GM12878 (cell line): ENCODE measurements at regions not wholly inside any gene's neighbourhood (a gene's known extent, or its start where the extent isn't known, plus 50 kb on each side); places are given as distances from the start of the nearest gene placed in this dataset.

ENCODE experiments used
- ATAC-seq: fragments of 200-7000 bp; cut with Tn5 transposase; 3 replicates; pipeline ENCODE4 v1.9.1; 2020; ENCODE audit warnings: mild to moderate bottlenecking, moderate library complexity
- BruUV-seq: library from RNA; stranded (reverse); fragments of 400-500 nt; replicated peaks from 2 replicates; lab custom pipeline; 2021; lab: Mats Ljungman, UMichigan
- CTCF ChIA-PET: fragments of 300-600 bp; sonication (Branson Sonifier 250); formaldehyde crosslinking; extraction: SDS; loops from one replicate; lab custom pipeline; 2021; ENCODE audit warnings: inconsistent platforms; lab: Yijun Ruan, JAX
- POLR2A ChIA-PET: fragments of 350-600 bp; formaldehyde crosslinking; extraction: SDS; loops from one replicate; lab custom pipeline; 2021; ENCODE audit warnings: inconsistent platforms; lab: Charles Lee
- RAD21 ChIA-PET: fragments of 300-600 bp; sonication (Branson Sonifier 250); formaldehyde crosslinking; loops from one replicate; lab custom pipeline; 2023; ENCODE audit warnings: antibody characterized with exemption; ENCODE audit not compliant: unreplicated experiment; lab: Charles Lee
- SMC1A ChIA-PET: fragments of 300-600 bp; sonication (Branson Sonifier 250); formaldehyde crosslinking; loops from one replicate; lab custom pipeline; 2023; ENCODE audit not compliant: unreplicated experiment, uncharacterized antibody; lab: Charles Lee
- DNase-seq: peaks from one replicate; pipeline ENCODE4 v3.0.0-alpha.2; 2011; ENCODE audit warnings: low read depth, low spot score
- FAIRE-seq: peaks from 3 replicates; lab custom pipeline; 2011; peaks lifted over from hg19 to GRCh38; lab: Jason Lieb, UNC
- H2AFZ ChIP-seq: 2 replicates; pipeline ENCODE4 v1.6.0; 2011; ENCODE audit warnings: low read depth, low read length, control low read depth; ENCODE audit not compliant: control insufficient read depth
- H3K27ac ChIP-seq: 2 replicates; pipeline ENCODE4 v1.5.1; 2011; ENCODE audit warnings: control low read depth; ENCODE audit not compliant: control insufficient read depth, insufficient read depth
- H3K27me3 ChIP-seq, 2 experiments: replicated peaks in 1 of 2; 2 replicates each; pipeline versions ENCODE4 v1.6.0 to v1.6.1; 2011; ENCODE audit warnings: low read length in 1 of 2; ENCODE audit not compliant: control insufficient read depth in 2 of 2, insufficient read depth in 2 of 2
- H3K36me3 ChIP-seq, 2 experiments: 2 replicates each; pipeline ENCODE4 v1.5.1; 2011; ENCODE audit warnings: low read length in 1 of 2; ENCODE audit not compliant: control insufficient read depth in 2 of 2, insufficient read depth in 2 of 2
- H3K4me1 ChIP-seq: 2 replicates; pipeline ENCODE4 v1.6.1; 2011; ENCODE audit warnings: mild to moderate bottlenecking, low read length, moderate library complexity, mixed read lengths; ENCODE audit not compliant: control insufficient read depth, insufficient read depth
- H3K4me2 ChIP-seq: 2 replicates; pipeline ENCODE4 v1.6.0; 2011; ENCODE audit warnings: control low read depth; ENCODE audit not compliant: control insufficient read depth, insufficient read depth
- H3K4me3 ChIP-seq: fragments of 200-600 bp; sonication (generic); 2 replicates; pipeline ENCODE4 v1.5.1; 2016
- H3K79me2 ChIP-seq: 2 replicates; pipeline ENCODE4 v1.6.0; 2011; ENCODE audit warnings: low read length; ENCODE audit not compliant: control insufficient read depth, insufficient read depth
- H3K9ac ChIP-seq: 2 replicates; pipeline ENCODE4 v1.8.0; 2011; ENCODE audit warnings: low read length, control low read depth, mixed read lengths; ENCODE audit not compliant: control insufficient read depth, insufficient read depth
- H3K9me3 ChIP-seq: replicated peaks from 3 replicates; pipeline ENCODE4 v1.5.1; 2011; ENCODE audit warnings: mild to moderate bottlenecking, low read length; ENCODE audit not compliant: control insufficient read depth, insufficient read depth
- H4K20me1 ChIP-seq: 2 replicates; pipeline ENCODE4 v1.6.0; 2011; ENCODE audit not compliant: control insufficient read depth, insufficient read depth
- CBFB ChIP-seq: IDR thresholded peaks from 2 replicates; pipeline ENCODE4 v1.6.1; 2016; ENCODE audit warnings: antibody characterized with exemption, low read depth
- CBX5 ChIP-seq: sonication (generic); IDR thresholded peaks from 2 replicates; pipeline ENCODE4 v1.6.1; 2016; ENCODE audit warnings: low read depth, moderate library complexity, mild to moderate bottlenecking, inconsistent platforms
- DPF2 ChIP-seq: fragments of 450-650 bp; IDR thresholded peaks from 2 replicates; pipeline ENCODE4 v1.6.1; 2017; ENCODE audit warnings: mild to moderate bottlenecking
- EP300 ChIP-seq, 2 experiments: fragments of 150-350 bp in 1 of 2; IDR thresholded peaks; 2 replicates each; pipeline ENCODE4 v1.6.1; 2011 to 2012; ENCODE audit warnings: low read depth in 2 of 2, low read length in 2 of 2, borderline replicate concordance in 1 of 2, improper control_type of control experiment in 1 of 2, inconsistent platforms in 1 of 2; ENCODE audit not compliant: control insufficient read depth in 1 of 2
- FOS ChIP-seq: IDR thresholded peaks from 3 replicates; pipeline ENCODE4 v1.6.1; 2011; ENCODE audit warnings: borderline replicate concordance; ENCODE audit not compliant: insufficient read length; ENCODE audit errors: extremely low read depth
- JUNB ChIP-seq: IDR thresholded peaks from 2 replicates; pipeline ENCODE4 v1.6.1; 2016; ENCODE audit warnings: antibody characterized with exemption, mild to moderate bottlenecking
- MYB ChIP-seq: fragments of 150-350 bp; IDR thresholded peaks from 2 replicates; pipeline ENCODE4 v1.6.1; 2014; ENCODE audit warnings: mild to moderate bottlenecking, low read depth, low read length, borderline replicate concordance
- POLR2A ChIP-seq: IDR thresholded peaks from 2 replicates; pipeline ENCODE4 v1.6.1; 2011; ENCODE audit warnings: low read depth, mild to moderate bottlenecking, low read length
- RAD51 ChIP-seq: fragments of 450-650 bp; IDR thresholded peaks from 2 replicates; pipeline ENCODE4 v1.6.1; 2016; ENCODE audit warnings: moderate library complexity, mild to moderate bottlenecking, inconsistent platforms
- RBBP5 ChIP-seq: fragments of 200-600 bp; sonication (generic); conservative IDR thresholded peaks from 2 replicates; pipeline ENCODE4 v1.6.1; 2016
- RELA ChIP-seq: fragments of 450-650 bp; IDR thresholded peaks from 2 replicates; pipeline ENCODE4 v1.8.0; 2014; ENCODE audit warnings: borderline replicate concordance; ENCODE audit not compliant: partially characterized antibody
- ZNF217 ChIP-seq: fragments of 450-650 bp; IDR thresholded peaks from 2 replicates; pipeline ENCODE4 v1.6.1; 2017; ENCODE audit warnings: antibody characterized with exemption, mild to moderate bottlenecking
- ZNF622 ChIP-seq: fragments of 450-650 bp; IDR thresholded peaks from 2 replicates; pipeline ENCODE4 v1.6.1; 2017; ENCODE audit warnings: mild to moderate bottlenecking, inconsistent platforms
- WGBS: methylation state at CpG from one replicate; pipeline ENCODE4 v1.1.6; 2016; ENCODE audit warnings: low lambda C conversion rate; ENCODE audit not compliant: insufficient replicate concordance, insufficient coverage; ENCODE audit errors: missing lambda C conversion rate; 5-methylcytosine and 5-hydroxymethylcytosine counted together
- in situ Hi-C: fragments of 300-500 bp; cut with MboI; formaldehyde crosslinking; loops from 9 replicates; pipeline ENCODE4 v1.14.3; 2018; ENCODE audit warnings: mixed read lengths
- intact Hi-C: fragments of 100-400 bp; cut with micrococcal nuclease; formaldehyde crosslinking; loops from one replicate; pipeline ENCODE4 v1.14.2; 2022; ENCODE audit not compliant: unreplicated experiment
- TF ChIP-seq, protein P1 (sequence below): fragments of 450-650 bp; IDR thresholded peaks from 2 replicates; pipeline ENCODE4 v1.6.1; 2018; ENCODE audit warnings: borderline replicate concordance, mild to moderate bottlenecking; ENCODE audit not compliant: partially characterized antibody
- TF ChIP-seq, protein P2 (sequence below): IDR thresholded peaks from 2 replicates; pipeline ENCODE4 v1.6.1; 2011; ENCODE audit warnings: borderline replicate concordance, low read depth, mild to moderate bottlenecking, moderate library complexity, low read length; ENCODE audit not compliant: insufficient read depth, poor library complexity, severe bottlenecking
- TF ChIP-seq, protein P3 (sequence below): fragments of 450-650 bp; IDR thresholded peaks from 2 replicates; pipeline ENCODE4 v1.6.1; 2016; ENCODE audit warnings: mild to moderate bottlenecking

DNA sequence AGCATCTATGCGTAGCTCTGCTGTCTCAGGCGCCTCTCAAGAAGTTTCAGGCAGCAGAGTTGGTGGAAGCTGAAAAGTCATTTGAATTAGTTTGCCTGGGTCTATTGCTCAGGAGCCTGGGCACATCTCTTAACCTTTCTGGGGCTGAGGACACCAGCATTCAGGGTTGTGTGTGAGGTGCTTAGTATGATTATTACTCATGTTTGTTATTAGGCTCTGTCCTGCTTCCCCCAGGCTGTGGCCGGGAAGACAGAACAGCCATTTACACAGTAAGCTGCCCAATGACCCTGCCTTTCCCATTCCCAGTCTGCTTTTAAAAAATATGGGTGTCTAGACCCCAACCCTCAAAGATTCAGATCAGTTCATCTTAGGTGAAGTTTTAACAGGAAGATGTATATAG is 53.9 kb upstream of the CACNA1E start (continued):
- TF ChIP-seq, protein P1, sequence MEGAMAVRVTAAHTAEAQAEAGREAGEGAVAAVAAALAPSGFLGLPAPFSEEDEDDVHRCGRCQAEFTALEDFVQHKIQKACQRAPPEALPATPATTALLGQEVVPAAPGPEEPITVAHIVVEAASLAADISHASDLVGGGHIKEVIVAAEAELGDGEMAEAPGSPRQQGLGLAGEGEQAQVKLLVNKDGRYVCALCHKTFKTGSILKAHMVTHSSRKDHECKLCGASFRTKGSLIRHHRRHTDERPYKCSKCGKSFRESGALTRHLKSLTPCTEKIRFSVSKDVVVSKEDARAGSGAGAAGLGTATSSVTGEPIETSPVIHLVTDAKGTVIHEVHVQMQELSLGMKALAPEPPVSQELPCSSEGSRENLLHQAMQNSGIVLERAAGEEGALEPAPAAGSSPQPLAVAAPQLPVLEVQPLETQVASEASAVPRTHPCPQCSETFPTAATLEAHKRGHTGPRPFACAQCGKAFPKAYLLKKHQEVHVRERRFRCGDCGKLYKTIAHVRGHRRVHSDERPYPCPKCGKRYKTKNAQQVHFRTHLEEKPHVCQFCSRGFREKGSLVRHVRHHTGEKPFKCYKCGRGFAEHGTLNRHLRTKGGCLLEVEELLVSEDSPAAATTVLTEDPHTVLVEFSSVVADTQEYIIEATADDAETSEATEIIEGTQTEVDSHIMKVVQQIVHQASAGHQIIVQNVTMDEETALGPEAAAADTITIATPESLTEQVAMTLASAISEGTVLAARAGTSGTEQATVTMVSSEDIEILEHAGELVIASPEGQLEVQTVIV, result no peak
- TF ChIP-seq JUNB (peak; percentile 40; the same call in 1 of the 2 replicates), RELA (no peak), DPF2 (no peak), ZNF622 (no peak), POLR2A (no peak), RAD51 (no peak), EP300 (IDR thresholded peaks at IDR 0.05; ENCODE audit: borderline replicate concordance in 1 of 2, control insufficient read depth in 1 of 2, low read depth in 2 of 2, low read length in 2 of 2) (0 out of 4 replicates have a peak, but pooled peaks of 1 of the 2 experiments have one; percentile 24)

DNA sequence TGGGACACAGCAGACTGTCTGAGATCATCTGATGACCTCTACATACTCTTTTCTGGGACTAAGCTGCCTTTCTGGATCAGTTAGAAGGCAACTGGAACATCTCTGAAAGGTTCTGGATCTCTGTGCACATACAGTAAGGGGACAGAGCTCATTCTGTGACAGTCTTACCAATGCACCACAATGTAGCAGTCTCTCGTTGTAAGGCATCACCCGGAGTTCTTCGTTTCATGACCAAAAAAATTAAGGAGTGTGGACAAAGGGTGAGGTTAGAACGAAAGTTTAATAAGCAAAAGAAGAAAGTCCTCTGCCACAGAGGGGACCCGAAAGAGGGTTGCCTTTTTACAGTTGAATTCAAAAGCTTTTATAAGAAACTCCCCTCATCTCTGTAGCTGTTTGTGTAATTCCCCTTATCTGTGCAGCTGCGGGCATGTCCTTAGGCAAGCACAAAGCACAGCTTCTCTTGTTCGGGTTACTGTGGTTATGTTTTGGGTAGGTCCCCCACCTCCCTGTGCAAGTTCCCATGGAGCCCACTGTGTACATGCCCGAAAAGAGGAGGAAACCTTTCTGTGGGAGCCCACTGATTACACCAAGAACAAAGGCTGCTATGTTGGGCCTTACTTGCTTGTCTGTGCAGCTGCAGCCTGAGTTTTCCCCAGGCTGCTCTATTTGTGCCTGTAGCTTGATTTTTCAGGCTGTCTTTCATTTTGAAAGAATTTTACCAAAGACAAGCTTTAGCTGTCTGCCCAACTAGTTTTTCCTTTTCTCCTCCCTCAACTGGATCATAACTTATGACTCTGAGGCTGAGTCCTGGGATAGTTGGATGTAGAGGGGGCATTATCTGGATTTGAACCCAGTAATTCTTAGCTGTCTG is 53.1 kb upstream of the CACNA1E start:
- WGBS, result 2% methylated on average over 8 of the region's 8 CpGs
- peaks cover 1% of the 10 kb centered on the region; the same call in 2 of the 3 replicates for H3K9me3 ChIP-seq
- ChIA-PET CTCF (interaction anchor here (0.6 to 4.3 kb wide), 40 partner anchors 8 to 910 kb away, joined by 3 to 54 read pairs (median 4); no protein-coding TSS in a partner anchor), RAD21 (interaction anchor here (0.7 to 4.1 kb wide), 28 partner anchors 11 to 1014 kb away, joined by 3 to 155 read pairs (median 5); partner anchors contain the start of gene CACNA1E), POLR2A (interaction anchor here (0.5 to 3.4 kb wide), 18 partner anchors 10 to 506 kb away, joined by 3 to 38 read pairs (median 4); partner anchors contain the start of gene CACNA1E), SMC1A (interaction anchor here (0.7 to 4.5 kb wide), 35 partner anchors 11 to 567 kb away, joined by 3 to 123 read pairs (median 5); partner anchors contain the start of gene CACNA1E)
- ATAC-seq, result peak; percentile 90
- intact Hi-C loops, result loop anchor here (1.0 to 2.0 kb wide), 2 partner anchors 49 to 507 kb away; no protein-coding TSS in a partner anchor
- H3K4me3 ChIP-seq, result no peak overlapping the region
- peak overlapping the region; percentile 83 for H3K27ac ChIP-seq
- peak overlapping the region; percentile 61; the same call in 1 of the 2 replicates for H3K4me2 ChIP-seq
- no peaks in the 10 kb centered on the region for H4K20me1 ChIP-seq
- in situ Hi-C loops, result no loop called here
- FAIRE-seq, result peak; percentile 73
- H3K79me2 ChIP-seq, result no peaks in the 10 kb centered on the region
- BruUV-seq, result no TSS peak
- H3K4me1 ChIP-seq, result peaks cover 39% of the 10 kb centered on the region
- peak overlapping the region; percentile 67 for H2AFZ ChIP-seq
- H3K27me3 ChIP-seq, result no peaks in the 10 kb centered on the region; a peak in 1 of 4 replicates
- H3K9ac ChIP-seq, result peak overlapping the region; percentile 54
- no peaks in the 10 kb centered on the region for H3K36me3 ChIP-seq
- DNase-seq, result peak; percentile 79
- TF ChIP-seq, protein P2, sequence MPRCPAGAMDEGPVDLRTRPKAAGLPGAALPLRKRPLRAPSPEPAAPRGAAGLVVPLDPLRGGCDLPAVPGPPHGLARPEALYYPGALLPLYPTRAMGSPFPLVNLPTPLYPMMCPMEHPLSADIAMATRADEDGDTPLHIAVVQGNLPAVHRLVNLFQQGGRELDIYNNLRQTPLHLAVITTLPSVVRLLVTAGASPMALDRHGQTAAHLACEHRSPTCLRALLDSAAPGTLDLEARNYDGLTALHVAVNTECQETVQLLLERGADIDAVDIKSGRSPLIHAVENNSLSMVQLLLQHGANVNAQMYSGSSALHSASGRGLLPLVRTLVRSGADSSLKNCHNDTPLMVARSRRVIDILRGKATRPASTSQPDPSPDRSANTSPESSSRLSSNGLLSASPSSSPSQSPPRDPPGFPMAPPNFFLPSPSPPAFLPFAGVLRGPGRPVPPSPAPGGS, result peak; percentile 96
- no peak for TF ChIP-seq RBBP5
- TF ChIP-seq CBFB, result peak; percentile 75; the same call in 1 of the 2 replicates
- TF ChIP-seq FOS, result no peak
- no peak for TF ChIP-seq ZNF217
- TF ChIP-seq, protein P3, sequence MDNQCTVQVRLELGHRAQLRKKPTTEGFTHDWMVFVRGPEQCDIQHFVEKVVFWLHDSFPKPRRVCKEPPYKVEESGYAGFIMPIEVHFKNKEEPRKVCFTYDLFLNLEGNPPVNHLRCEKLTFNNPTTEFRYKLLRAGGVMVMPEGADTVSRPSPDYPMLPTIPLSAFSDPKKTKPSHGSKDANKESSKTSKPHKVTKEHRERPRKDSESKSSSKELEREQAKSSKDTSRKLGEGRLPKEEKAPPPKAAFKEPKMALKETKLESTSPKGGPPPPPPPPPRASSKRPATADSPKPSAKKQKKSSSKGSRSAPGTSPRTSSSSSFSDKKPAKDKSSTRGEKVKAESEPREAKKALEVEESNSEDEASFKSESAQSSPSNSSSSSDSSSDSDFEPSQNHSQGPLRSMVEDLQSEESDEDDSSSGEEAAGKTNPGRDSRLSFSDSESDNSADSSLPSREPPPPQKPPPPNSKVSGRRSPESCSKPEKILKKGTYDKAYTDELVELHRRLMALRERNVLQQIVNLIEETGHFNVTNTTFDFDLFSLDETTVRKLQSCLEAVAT, result peak; percentile 66; the same call in 1 of the 2 replicates
- peak; percentile 68; the same call in 1 of the 2 replicates for TF ChIP-seq CBX5
- peak; percentile 45; the same call in 1 of the 2 replicates for TF ChIP-seq MYB
